ENCODE measurements at regions not wholly inside any gene's neighbourhood (a gene's known extent, or its start where the extent isn't known, plus 50 kb on each side); places are given as distances from the start of the nearest gene placed in this dataset.
A peak's percentile ranks its signal among the peaks of the same experiment; 100 is the strongest.
"Not testable (repeated sequence)": the region's sequence is repeated elsewhere in the genome, so short reads cannot be mapped to it uniquely, and the experiment has no call there.

DNA sequence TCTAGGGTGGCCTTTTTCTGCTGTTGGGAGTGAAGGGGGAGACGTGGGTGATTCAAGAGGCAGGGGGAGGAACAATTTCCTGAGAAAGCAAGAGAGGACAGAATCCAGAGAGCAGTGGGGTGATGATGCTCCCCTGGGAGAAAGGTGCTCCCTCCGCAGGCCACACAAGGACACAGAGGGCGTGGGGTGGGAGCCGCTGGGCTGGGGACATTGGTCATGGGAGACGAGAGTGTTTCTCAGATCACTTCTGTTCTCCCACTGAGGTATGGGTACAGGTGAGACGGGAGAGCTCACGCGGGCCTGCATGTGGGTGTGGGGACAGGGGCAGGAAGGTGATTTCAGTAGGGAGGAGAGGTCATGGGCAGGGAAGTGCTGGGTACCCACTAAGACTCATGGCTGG, 259.5 kb upstream of the CTBP2 start:
- Histone ChIP-seq H3K4me3 (ENCODE audit: low read length) (no peak overlapping the region), H3K4me1 (ENCODE audit: control insufficient read depth, insufficient read depth, low read length) (no peaks in the 10 kb centered on the region), H3K9me3 (ENCODE audit: control insufficient read depth, low read length) (no peaks in the 10 kb centered on the region), H3K36me3 (ENCODE audit: control insufficient read depth, insufficient read depth, low read length, severe bottlenecking) (no peaks in the 10 kb centered on the region), H3K27me3 (replicated peaks; ENCODE audit: control insufficient read depth, insufficient read depth, low read length) (peaks cover 13% of the 10 kb centered on the region), H3K9ac (ENCODE audit: low read length) (no peak overlapping the region)
- no peak for DNase-seq (ENCODE audit: low read depth)

DNA sequence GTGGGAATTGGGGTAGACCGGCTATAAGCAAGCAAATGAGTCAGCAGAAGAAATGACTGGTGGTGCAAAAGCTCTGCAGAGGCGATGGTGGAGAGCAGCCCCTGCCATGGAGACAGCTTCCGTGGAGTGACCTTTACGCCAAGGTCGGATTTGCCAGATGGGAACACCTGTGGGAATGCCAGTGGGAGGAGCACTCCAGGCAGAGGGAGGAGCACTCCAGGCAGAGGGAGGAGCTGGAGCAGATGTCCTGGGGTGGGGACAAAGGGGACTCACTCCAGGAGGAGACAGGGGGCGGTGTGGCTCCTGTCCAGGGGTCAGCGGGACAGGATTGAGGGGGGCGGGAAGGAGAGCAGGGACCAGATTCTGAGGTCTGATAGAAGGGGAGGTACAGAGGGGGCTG, 258.8 kb upstream of the CTBP2 start:
- peaks cover 13% of the 10 kb centered on the region for H3K27me3 ChIP-seq (replicated peaks; ENCODE audit: control insufficient read depth, insufficient read depth, low read length)
- H3K9ac ChIP-seq (ENCODE audit: low read length), result no peak overlapping the region
- H3K4me1 ChIP-seq (ENCODE audit: control insufficient read depth, insufficient read depth, low read length), result no peaks in the 10 kb centered on the region
- H3K4me3 ChIP-seq (ENCODE audit: low read length), result no peak overlapping the region
- DNase-seq (ENCODE audit: low read depth), result no peak
- H3K36me3 ChIP-seq (ENCODE audit: control insufficient read depth, insufficient read depth, low read length, severe bottlenecking), result no peaks in the 10 kb centered on the region
- no peaks in the 10 kb centered on the region for H3K9me3 ChIP-seq (ENCODE audit: control insufficient read depth, low read length)

DNA sequence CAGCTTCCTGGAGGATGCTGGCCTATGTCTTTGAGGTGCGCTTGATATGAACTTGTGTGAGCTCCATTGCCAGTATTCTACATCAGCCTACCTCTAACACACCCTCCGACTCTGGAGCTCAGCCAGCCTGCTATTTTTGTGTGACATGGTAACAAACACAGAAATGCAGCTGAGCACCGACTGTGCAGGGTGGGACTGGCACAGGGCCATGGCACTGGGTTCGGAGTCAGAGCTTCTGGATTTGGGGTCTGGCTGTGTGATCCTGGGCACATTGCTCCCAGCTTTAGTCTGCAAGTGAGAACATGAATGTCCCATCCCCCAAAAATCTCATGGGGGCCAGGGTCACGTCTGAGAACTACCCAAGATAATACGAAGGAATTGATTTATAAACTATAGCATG, 257.2 kb upstream of the CTBP2 start:
- no peak for DNase-seq (ENCODE audit: low read depth)
- Histone ChIP-seq H3K36me3 (ENCODE audit: control insufficient read depth, insufficient read depth, low read length, severe bottlenecking) (no peaks in the 10 kb centered on the region), H3K27me3 (replicated peaks; ENCODE audit: control insufficient read depth, insufficient read depth, low read length) (peaks cover 9% of the 10 kb centered on the region), H3K9me3 (ENCODE audit: control insufficient read depth, low read length) (no peaks in the 10 kb centered on the region), H3K4me1 (ENCODE audit: control insufficient read depth, insufficient read depth, low read length) (no peaks in the 10 kb centered on the region), H3K4me3 (ENCODE audit: low read length) (no peak overlapping the region), H3K9ac (ENCODE audit: low read length) (no peak overlapping the region)

DNA sequence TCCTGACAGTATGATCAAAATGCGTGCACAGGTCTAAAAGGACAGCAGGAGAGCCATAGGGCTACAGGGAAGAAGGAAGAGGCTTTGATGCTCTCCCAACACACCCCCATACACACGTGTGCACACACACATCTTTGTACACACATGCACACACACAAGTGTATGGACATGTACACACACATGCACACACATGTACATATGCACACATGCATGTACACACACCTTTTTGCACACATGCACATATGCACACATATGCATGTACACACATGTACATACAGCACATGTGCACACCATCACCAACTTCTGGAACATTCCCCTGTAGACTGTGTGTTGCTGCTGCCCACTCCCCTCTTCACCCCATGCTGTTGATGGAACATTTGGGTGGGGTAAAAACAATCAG, 255.6 kb upstream of the CTBP2 start:
- Histone ChIP-seq H3K27me3 (replicated peaks; ENCODE audit: control insufficient read depth, insufficient read depth, low read length) (peaks cover 9% of the 10 kb centered on the region), H3K4me3 (ENCODE audit: low read length) (no peak overlapping the region), H3K4me1 (ENCODE audit: control insufficient read depth, insufficient read depth, low read length) (no peaks in the 10 kb centered on the region), H3K9me3 (ENCODE audit: control insufficient read depth, low read length) (no peaks in the 10 kb centered on the region), H3K9ac (ENCODE audit: low read length) (no peak overlapping the region), H3K36me3 (ENCODE audit: control insufficient read depth, insufficient read depth, low read length, severe bottlenecking) (no peaks in the 10 kb centered on the region)
- no peak for DNase-seq (ENCODE audit: low read depth)

DNA sequence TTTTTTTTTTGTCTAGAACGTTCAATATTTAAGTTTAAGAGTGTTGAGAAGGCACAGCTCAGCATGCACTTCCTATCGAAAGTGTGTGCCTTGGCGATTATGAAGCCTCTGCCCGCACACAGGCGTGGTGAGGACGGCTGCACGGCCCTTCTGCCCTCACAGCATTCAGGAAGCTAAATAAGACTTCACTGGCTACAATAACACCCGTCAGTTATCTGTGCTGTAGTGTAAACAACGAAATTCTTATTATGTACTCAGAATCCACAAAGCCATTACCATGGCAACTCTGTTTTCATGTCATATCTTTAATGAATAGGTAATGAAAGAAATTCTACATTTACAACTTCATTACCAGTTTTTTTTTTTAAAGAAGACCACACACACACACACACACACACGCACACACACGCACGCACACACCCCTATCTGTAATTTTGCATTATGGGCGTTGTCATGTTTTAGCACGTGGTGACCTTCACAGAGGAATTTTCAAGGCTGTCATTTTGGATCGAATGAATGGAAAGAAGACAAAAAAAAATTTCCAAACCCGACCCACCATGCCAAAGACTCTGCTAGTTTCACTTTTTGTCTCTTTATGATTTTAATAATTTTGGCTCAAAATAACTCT, 254.8 kb upstream of the CTBP2 start:
- Histone ChIP-seq H3K4me3 (ENCODE audit: low read length) (peak overlapping the region; percentile 13), H3K9me3 (ENCODE audit: control insufficient read depth, low read length) (no peaks in the 10 kb centered on the region), H3K9ac (ENCODE audit: low read length) (no peak overlapping the region), H3K36me3 (ENCODE audit: control insufficient read depth, insufficient read depth, low read length, severe bottlenecking) (no peaks in the 10 kb centered on the region), H3K27me3 (replicated peaks; ENCODE audit: control insufficient read depth, insufficient read depth, low read length) (peaks cover 9% of the 10 kb centered on the region), H3K4me1 (ENCODE audit: control insufficient read depth, insufficient read depth, low read length) (no peaks in the 10 kb centered on the region)
- no peak for DNase-seq (ENCODE audit: low read depth)

DNA sequence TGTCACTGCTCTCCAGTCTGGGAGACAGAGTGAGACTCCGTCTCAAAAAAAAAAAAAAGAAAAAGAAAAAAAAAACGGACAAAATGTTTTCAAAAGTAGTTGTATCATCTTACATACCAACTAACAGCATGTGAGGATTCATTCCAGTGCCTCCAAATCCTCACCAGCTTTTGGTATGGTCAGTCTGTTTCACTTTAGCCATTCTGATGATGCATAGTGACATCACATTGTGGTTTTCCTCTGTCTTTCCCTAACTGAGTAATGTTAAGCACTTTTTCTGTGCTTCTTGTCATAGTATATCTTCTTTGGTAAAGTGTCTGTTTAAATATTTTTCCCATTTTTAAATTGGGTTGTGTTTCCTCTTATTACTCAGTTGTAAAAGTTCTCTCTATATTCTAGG, 251.4 kb upstream of the CTBP2 start:
- H3K36me3 ChIP-seq (ENCODE audit: control insufficient read depth, insufficient read depth, low read length, severe bottlenecking), result no peaks in the 10 kb centered on the region
- no peak overlapping the region for H3K9ac ChIP-seq (ENCODE audit: low read length)
- H3K4me3 ChIP-seq (ENCODE audit: low read length), result no peak overlapping the region
- H3K4me1 ChIP-seq (ENCODE audit: control insufficient read depth, insufficient read depth, low read length), result no peaks in the 10 kb centered on the region
- H3K27me3 ChIP-seq (replicated peaks; ENCODE audit: control insufficient read depth, insufficient read depth, low read length), result peaks cover 4% of the 10 kb centered on the region
- H3K9me3 ChIP-seq (ENCODE audit: control insufficient read depth, low read length), result no peaks in the 10 kb centered on the region
- DNase-seq (ENCODE audit: low read depth), result peak; percentile 7

DNA sequence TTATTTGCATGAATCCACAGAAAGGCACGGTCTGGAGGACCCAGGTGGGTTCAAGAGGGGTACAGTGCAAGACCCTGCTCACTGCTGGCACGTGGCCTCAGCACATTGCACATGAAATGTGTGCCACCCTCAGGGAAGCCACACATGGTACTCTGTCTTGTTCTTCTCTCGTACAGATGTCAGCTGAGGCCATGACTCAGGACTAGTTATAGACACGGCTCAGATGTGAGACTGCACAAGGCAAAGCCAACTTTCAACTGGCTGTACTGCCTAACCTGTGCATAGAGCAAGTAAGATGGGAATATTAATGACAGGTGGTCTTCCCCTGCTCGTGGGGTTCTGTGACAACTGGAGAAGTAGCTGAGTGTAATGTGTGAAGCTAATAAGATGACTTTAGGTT, 249.4 kb upstream of the CTBP2 start:
- H3K9ac ChIP-seq (ENCODE audit: low read length), result no peak overlapping the region
- peaks cover 4% of the 10 kb centered on the region for H3K9me3 ChIP-seq (ENCODE audit: control insufficient read depth, low read length)
- H3K36me3 ChIP-seq (ENCODE audit: control insufficient read depth, insufficient read depth, low read length, severe bottlenecking), result no peaks in the 10 kb centered on the region
- DNase-seq (ENCODE audit: low read depth), result no peak
- H3K4me1 ChIP-seq (ENCODE audit: control insufficient read depth, insufficient read depth, low read length), result no peaks in the 10 kb centered on the region
- H3K4me3 ChIP-seq (ENCODE audit: low read length), result no peak overlapping the region
- no peaks in the 10 kb centered on the region for H3K27me3 ChIP-seq (replicated peaks; ENCODE audit: control insufficient read depth, insufficient read depth, low read length)

DNA sequence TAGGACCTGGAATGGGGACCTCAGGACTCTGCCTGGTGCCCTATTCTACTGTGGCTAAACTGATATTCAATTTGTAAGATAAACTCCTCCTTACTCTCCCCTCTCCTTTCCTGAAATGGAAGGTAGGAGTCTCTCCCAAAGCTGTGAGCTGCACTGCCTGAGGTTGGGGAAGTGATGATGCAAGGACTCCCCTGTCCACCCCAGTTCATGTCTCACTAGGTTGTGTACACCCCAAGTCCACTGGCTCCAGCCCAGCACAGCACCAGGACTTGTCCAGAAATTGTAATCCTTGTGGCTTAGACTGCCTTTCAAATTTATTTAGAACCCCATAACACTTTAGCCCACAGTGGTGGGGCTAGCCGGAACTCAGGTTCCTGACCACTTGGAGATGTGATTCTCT, 247.2 kb upstream of the CTBP2 start:
- H3K9me3 ChIP-seq (ENCODE audit: control insufficient read depth, low read length), result peaks cover 16% of the 10 kb centered on the region
- H3K36me3 ChIP-seq (ENCODE audit: control insufficient read depth, insufficient read depth, low read length, severe bottlenecking), result no peaks in the 10 kb centered on the region
- no peak overlapping the region for H3K9ac ChIP-seq (ENCODE audit: low read length)
- no peaks in the 10 kb centered on the region for H3K27me3 ChIP-seq (replicated peaks; ENCODE audit: control insufficient read depth, insufficient read depth, low read length)
- no peak for DNase-seq (ENCODE audit: low read depth)
- H3K4me3 ChIP-seq (ENCODE audit: low read length), result no peak overlapping the region
- H3K4me1 ChIP-seq (ENCODE audit: control insufficient read depth, insufficient read depth, low read length), result no peaks in the 10 kb centered on the region

DNA sequence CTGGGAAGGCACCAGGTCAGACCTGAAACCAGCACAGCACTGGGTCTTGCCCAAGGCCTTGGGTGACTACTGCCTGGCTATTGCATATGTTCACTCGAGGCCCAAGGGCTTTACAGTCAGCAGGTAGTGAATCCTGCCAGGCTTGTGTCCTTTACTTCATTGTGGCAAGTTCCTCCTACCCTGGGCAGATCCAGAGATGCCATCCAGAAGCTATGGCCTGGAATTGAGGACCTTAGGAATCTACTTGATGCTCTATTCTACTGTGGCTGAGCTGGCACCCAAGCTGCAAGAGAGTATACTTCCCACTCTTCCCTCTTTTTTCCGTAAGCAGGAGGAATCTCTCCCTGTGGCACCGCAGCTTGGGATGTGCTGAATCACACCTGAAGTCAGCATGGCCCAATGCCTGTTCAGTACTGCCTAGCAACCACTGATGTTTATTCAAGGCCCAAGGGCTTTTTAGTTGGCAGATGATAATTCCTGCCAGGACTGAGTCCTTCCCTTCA, 246.7 kb upstream of the CTBP2 start:
- Histone ChIP-seq H3K27me3 (replicated peaks; ENCODE audit: control insufficient read depth, insufficient read depth, low read length) (no peaks in the 10 kb centered on the region), H3K9me3 (ENCODE audit: control insufficient read depth, low read length) (peaks cover 16% of the 10 kb centered on the region), H3K4me1 (ENCODE audit: control insufficient read depth, insufficient read depth, low read length) (no peaks in the 10 kb centered on the region), H3K4me3 (ENCODE audit: low read length) (no peak overlapping the region), H3K36me3 (ENCODE audit: control insufficient read depth, insufficient read depth, low read length, severe bottlenecking) (no peaks in the 10 kb centered on the region), H3K9ac (ENCODE audit: low read length) (no peak overlapping the region)
- DNase-seq (ENCODE audit: low read depth), result no peak

DNA sequence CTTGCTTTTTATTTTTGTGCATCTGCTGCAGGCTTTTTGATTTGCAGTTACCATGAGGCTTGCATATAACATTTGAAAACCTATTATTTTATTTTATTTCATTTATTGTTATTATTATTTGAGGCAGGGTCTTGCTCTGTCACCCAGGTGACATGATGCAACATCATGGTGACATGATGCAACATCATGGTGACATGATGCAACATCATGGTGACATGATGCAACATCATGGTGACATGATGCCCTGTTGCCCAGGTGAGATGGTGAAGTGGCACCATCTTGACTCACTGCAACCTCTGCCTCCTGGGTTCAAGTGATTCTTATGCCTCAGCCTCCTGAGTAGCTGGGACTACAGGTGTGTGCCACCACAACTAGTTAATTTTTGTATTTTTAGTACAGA, 244.5 kb upstream of the CTBP2 start:
- H3K4me1 ChIP-seq (ENCODE audit: control insufficient read depth, insufficient read depth, low read length); H3K27me3 ChIP-seq (replicated peaks; ENCODE audit: control insufficient read depth, insufficient read depth, low read length); H3K9ac ChIP-seq (ENCODE audit: low read length); H3K4me3 ChIP-seq (ENCODE audit: low read length); H3K36me3 ChIP-seq (ENCODE audit: control insufficient read depth, insufficient read depth, low read length, severe bottlenecking); DNase-seq (ENCODE audit: low read depth): not testable (repeated sequence)
- peaks cover 16% of the 10 kb centered on the region for H3K9me3 ChIP-seq (ENCODE audit: control insufficient read depth, low read length)

DNA sequence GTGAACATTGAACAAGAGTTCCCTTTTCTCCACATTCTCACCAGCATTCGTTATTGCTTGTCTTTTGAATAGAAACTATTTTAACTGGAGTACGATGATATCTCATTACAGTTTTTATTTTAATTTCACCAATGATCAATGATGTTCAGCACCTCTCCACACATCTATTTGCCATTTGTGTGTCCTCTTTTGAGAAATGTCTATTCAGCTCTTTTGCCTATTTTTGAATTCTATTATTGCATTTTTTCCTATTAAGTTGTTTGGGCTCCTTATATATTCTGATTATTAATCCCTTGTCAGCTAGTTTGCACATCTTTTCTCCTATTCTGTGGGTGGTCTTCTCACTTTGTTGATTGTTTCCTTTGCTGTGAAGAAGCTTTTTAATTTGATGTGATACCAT, 241.1 kb upstream of the CTBP2 start:
- H3K4me3 ChIP-seq (ENCODE audit: low read length), result no peak overlapping the region
- no peaks in the 10 kb centered on the region for H3K27me3 ChIP-seq (replicated peaks; ENCODE audit: control insufficient read depth, insufficient read depth, low read length)
- no peak overlapping the region for H3K9ac ChIP-seq (ENCODE audit: low read length)
- H3K9me3 ChIP-seq (ENCODE audit: control insufficient read depth, low read length), result peaks cover 16% of the 10 kb centered on the region
- H3K4me1 ChIP-seq (ENCODE audit: control insufficient read depth, insufficient read depth, low read length), result peaks cover 22% of the 10 kb centered on the region
- no peak for DNase-seq (ENCODE audit: low read depth)
- no peaks in the 10 kb centered on the region for H3K36me3 ChIP-seq (ENCODE audit: control insufficient read depth, insufficient read depth, low read length, severe bottlenecking)

DNA sequence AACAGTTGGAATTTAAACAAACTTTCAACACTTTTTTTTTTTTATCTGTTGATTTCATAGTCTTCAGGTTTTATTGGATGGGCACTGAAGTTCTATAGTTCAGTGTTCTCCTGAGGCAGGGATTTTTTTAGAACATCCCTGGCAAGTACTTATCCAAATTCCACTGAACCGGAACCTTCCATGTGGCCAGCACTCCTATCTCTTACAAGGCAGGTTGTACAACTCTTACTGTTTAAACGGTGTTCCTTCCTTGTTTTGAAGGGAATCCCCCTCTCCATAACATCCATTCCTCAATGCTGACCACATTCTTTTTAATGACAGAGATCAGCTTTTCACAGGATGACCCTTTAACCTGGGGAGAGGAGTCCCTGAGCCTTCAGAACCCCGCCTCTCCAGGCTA, 238.9 kb upstream of the CTBP2 start:
- H3K9me3 ChIP-seq (ENCODE audit: control insufficient read depth, low read length), result peaks cover 12% of the 10 kb centered on the region
- DNase-seq (ENCODE audit: low read depth), result no peak
- no peaks in the 10 kb centered on the region for H3K27me3 ChIP-seq (replicated peaks; ENCODE audit: control insufficient read depth, insufficient read depth, low read length)
- no peak overlapping the region for H3K9ac ChIP-seq (ENCODE audit: low read length)
- no peak overlapping the region for H3K4me3 ChIP-seq (ENCODE audit: low read length)
- H3K4me1 ChIP-seq (ENCODE audit: control insufficient read depth, insufficient read depth, low read length), result peaks cover 25% of the 10 kb centered on the region
- no peaks in the 10 kb centered on the region for H3K36me3 ChIP-seq (ENCODE audit: control insufficient read depth, insufficient read depth, low read length, severe bottlenecking)
